ENCODE measurements at regions not wholly inside any gene's neighbourhood (a gene's known extent, or its start where the extent isn't known, plus 50 kb on each side); places are given as distances from the start of the nearest gene placed in this dataset.
"Not testable (repeated sequence)": the region's sequence is repeated elsewhere in the genome, so short reads cannot be mapped to it uniquely, and the experiment has no call there.

GRCh38 chr2:65625982-65626381 is 193.6 kb upstream of the SPRED2 start:
- no peak for DNase-seq

GRCh38 chr2:65622951-65623535 is 190.6 kb upstream of the SPRED2 start:
- DNase-seq = no peak

GRCh38 chr2:65622499-65622898 is 190.1 kb upstream of the SPRED2 start:
- no peak for DNase-seq

GRCh38 chr2:65620524-65620923 is 188.1 kb upstream of the SPRED2 start:
- no peak for DNase-seq

GRCh38 chr2:65620026-65620425 is 187.6 kb upstream of the SPRED2 start:
- DNase-seq = no peak

GRCh38 chr2:65615602-65616001 is 183.2 kb upstream of the SPRED2 start:
- DNase-seq = no peak

- DNase-seq = no peak
These were observed 181.7 kb upstream of the SPRED2 start for GRCh38 chr2:65613968-65614555.

GRCh38 chr2:65611488-65611887 is 179.1 kb upstream of the SPRED2 start:
- no peak for DNase-seq

GRCh38 chr2:65608916-65609315 is 176.5 kb upstream of the SPRED2 start:
- DNase-seq = no peak

GRCh38 chr2:65608466-65608865 is 176.1 kb upstream of the SPRED2 start:
- no peak for DNase-seq

- DNase-seq = no peak
These were observed 175.4 kb upstream of the SPRED2 start for GRCh38 chr2:65607662-65608305.

GRCh38 chr2:65605743-65606058 is 173.3 kb upstream of the SPRED2 start:
- no peak for DNase-seq

GRCh38 chr2:65605058-65605742 is 172.8 kb upstream of the SPRED2 start:
- no peak for DNase-seq

- DNase-seq = no peak
These were observed 171.8 kb upstream of the SPRED2 start for GRCh38 chr2:65604246-65604645.

GRCh38 chr2:65602603-65603235 is 170.3 kb upstream of the SPRED2 start:
- no peak for DNase-seq

- DNase-seq = not testable (repeated sequence)
These were observed 168.5 kb upstream of the SPRED2 start for GRCh38 chr2:65600871-65601270.

- not testable (repeated sequence) for DNase-seq
These were observed 168.0 kb upstream of the SPRED2 start for GRCh38 chr2:65600351-65600750.

- DNase-seq = no peak
These were observed 167.3 kb upstream of the SPRED2 start for GRCh38 chr2:65599693-65600092.

- DNase-seq = no peak
These were observed 166.6 kb upstream of the SPRED2 start for GRCh38 chr2:65598996-65599395.

- DNase-seq = no peak
These were observed 165.9 kb upstream of the SPRED2 start for GRCh38 chr2:65598264-65598663.

- no peak for DNase-seq
These were observed 163.2 kb upstream of the SPRED2 start for GRCh38 chr2:65595630-65596029.

- DNase-seq = no peak
These were observed 161.8 kb upstream of the SPRED2 start for GRCh38 chr2:65594150-65594549.

- DNase-seq = no peak
These were observed 157.3 kb upstream of the SPRED2 start for GRCh38 chr2:65589667-65590066.

GRCh38 chr2:65587779-65588178 is 155.4 kb upstream of the SPRED2 start:
- DNase-seq = no peak
